ENCODE measurements at regions not wholly inside any gene's neighbourhood (a gene's known extent, or its start where the extent isn't known, plus 50 kb on each side); places are given as distances from the start of the nearest gene placed in this dataset.

DNA sequence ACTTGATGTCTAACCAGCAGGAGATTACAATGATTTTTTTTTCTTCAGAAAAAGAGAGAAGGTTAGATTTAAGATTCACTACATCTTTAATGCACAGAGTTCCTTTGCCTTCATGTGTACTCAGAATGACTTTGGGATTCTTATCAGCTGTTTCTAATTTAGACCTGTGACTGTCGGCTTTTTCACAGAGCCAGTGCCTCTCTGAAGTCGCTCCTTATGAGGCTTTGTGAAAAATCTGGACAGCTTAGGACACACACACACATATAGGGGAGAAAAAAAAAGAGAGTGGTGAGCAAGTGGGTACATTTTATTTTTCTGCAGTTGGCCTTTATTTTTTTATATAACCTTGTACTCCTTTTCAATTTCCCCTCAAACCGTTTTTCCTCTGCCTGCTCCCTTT is 893.1 kb upstream of the CELF4 start:
- TF ChIP-seq, protein P1, sequence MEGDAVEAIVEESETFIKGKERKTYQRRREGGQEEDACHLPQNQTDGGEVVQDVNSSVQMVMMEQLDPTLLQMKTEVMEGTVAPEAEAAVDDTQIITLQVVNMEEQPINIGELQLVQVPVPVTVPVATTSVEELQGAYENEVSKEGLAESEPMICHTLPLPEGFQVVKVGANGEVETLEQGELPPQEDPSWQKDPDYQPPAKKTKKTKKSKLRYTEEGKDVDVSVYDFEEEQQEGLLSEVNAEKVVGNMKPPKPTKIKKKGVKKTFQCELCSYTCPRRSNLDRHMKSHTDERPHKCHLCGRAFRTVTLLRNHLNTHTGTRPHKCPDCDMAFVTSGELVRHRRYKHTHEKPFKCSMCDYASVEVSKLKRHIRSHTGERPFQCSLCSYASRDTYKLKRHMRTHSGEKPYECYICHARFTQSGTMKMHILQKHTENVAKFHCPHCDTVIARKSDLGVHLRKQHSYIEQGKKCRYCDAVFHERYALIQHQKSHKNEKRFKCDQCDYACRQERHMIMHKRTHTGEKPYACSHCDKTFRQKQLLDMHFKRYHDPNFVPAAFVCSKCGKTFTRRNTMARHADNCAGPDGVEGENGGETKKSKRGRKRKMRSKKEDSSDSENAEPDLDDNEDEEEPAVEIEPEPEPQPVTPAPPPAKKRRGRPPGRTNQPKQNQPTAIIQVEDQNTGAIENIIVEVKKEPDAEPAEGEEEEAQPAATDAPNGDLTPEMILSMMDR (IDR thresholded peaks at IDR 0.05): no peak
- no peak for TF ChIP-seq POLR2AphosphoS5 (IDR thresholded peaks at IDR 0.05)
